ENCODE measurements at regions not wholly inside any gene's neighbourhood (a gene's known extent, or its start where the extent isn't known, plus 50 kb on each side); places are given as distances from the start of the nearest gene placed in this dataset.

DNA sequence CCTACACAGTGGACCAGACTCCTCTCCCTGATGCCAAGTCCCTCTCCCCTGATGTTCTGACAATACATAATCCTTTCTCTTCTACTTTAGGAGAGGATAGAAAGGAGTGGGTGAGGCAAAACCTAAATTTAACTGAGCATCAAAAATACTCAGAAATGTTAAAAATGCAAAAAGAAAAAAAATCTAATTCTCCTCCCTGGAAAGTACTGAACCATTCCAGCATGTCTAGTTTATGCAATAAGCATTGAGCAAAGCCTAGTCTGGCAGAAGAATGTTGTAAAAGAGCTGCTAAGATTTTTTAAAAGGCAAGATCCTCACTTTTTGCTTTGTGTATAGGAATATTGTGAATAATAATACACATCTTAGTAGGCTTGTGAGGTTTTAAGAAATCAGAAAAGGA is 116.6 kb upstream of the STXBP5 start:
- no peak overlapping the region for H3K4me3 ChIP-seq (ENCODE audit: low read depth, poor library complexity, severe bottlenecking)
- TF ChIP-seq, protein P1, sequence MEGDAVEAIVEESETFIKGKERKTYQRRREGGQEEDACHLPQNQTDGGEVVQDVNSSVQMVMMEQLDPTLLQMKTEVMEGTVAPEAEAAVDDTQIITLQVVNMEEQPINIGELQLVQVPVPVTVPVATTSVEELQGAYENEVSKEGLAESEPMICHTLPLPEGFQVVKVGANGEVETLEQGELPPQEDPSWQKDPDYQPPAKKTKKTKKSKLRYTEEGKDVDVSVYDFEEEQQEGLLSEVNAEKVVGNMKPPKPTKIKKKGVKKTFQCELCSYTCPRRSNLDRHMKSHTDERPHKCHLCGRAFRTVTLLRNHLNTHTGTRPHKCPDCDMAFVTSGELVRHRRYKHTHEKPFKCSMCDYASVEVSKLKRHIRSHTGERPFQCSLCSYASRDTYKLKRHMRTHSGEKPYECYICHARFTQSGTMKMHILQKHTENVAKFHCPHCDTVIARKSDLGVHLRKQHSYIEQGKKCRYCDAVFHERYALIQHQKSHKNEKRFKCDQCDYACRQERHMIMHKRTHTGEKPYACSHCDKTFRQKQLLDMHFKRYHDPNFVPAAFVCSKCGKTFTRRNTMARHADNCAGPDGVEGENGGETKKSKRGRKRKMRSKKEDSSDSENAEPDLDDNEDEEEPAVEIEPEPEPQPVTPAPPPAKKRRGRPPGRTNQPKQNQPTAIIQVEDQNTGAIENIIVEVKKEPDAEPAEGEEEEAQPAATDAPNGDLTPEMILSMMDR (IDR thresholded peaks at IDR 0.05): no peak
- no peak for TF ChIP-seq POLR2A (IDR thresholded peaks at IDR 0.05)
- intact Hi-C loops (cut with DNase I; ENCODE audit: low total_unique reads): no loop called here
- no peak for DNase-seq (ENCODE audit: low spot score in 2 of 2)

DNA sequence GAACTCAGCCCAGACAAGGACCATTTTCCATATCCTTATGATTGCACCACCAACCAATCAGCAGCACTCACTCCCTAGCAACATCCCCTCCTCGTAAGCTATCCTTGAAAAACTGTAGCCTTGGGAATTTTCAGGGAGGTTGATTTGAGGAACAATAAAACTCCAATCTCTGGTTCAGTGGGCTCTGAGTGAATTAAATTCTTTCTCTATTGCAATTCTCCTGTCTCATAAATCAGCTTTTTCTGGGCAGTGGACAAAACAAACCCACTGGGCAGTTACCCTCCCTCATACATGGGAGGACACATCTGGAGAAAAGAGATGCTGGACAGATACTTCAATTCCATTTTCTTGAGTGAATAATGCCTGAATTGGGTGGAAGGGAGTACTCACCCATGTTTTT is 115.4 kb upstream of the STXBP5 start:
- H3K4me3 ChIP-seq (ENCODE audit: low read depth, poor library complexity, severe bottlenecking): no peak overlapping the region
- TF ChIP-seq, protein P1 (IDR thresholded peaks at IDR 0.05): no peak
- no peak for TF ChIP-seq POLR2A (IDR thresholded peaks at IDR 0.05)
- no peak for DNase-seq (ENCODE audit: low spot score in 2 of 2)
- intact Hi-C loops (cut with DNase I; ENCODE audit: low total_unique reads): no loop called here
- 85 to 93% methylated on average over 1 of the region's 1 CpG for WGBS, 2 donors

DNA sequence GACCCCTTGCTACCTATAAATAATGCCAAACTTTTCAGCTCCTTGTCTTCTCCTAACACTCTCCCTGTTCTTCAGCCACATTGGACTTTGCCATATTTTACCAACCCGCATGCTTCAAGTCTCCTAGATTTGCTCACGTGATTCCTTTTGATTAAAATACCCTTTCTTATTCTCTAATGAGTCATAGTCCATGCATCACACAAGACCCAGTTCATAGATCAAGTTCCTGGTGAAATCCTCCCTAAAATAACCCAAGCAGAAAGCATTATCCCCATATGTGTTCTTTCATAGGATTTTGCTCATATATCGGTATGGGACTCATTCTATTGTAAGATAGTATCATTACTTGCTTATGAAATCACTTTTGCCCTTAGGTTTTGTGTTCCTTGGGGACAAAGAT is 108.9 kb upstream of the STXBP5 start:
- TF ChIP-seq POLR2A (IDR thresholded peaks at IDR 0.05): no peak
- TF ChIP-seq, protein P1 (IDR thresholded peaks at IDR 0.05): no peak
- 87 to 91% methylated on average over 3 of the region's 3 CpGs for WGBS, 2 donors
- DNase-seq (ENCODE audit: low spot score in 2 of 2): no peak
- no peak overlapping the region for H3K4me3 ChIP-seq (ENCODE audit: low read depth, poor library complexity, severe bottlenecking)
- intact Hi-C loops (cut with DNase I; ENCODE audit: low total_unique reads): no loop called here

DNA sequence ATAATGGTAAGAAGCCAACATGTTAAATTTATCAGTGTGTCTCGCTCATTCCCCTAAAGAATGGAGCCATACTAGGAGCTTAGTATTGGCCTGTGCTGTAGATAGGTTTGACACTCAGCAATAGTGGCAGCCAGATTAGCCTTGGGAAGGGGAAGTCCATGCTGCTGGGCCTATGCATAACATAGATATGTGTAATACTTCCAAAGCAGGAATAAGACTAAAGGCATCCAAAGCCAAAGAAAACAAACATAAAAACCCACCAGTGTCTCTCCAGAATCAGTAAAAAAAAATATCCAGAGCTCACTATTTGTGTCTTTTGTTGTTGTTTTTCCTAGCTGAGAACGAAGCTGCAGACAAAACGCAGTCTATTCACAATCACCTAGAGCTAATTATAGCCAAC is 104.2 kb upstream of the STXBP5 start:
- intact Hi-C loops (cut with DNase I; ENCODE audit: low total_unique reads): no loop called here
- no peak for DNase-seq (ENCODE audit: low spot score in 2 of 2)
- 57 to 64% methylated on average over 3 of the region's 3 CpGs for WGBS, 2 donors
- TF ChIP-seq POLR2A (IDR thresholded peaks at IDR 0.05): no peak
- TF ChIP-seq, protein P1 (IDR thresholded peaks at IDR 0.05): no peak
- no peak overlapping the region for H3K4me3 ChIP-seq (ENCODE audit: low read depth, poor library complexity, severe bottlenecking)

DNA sequence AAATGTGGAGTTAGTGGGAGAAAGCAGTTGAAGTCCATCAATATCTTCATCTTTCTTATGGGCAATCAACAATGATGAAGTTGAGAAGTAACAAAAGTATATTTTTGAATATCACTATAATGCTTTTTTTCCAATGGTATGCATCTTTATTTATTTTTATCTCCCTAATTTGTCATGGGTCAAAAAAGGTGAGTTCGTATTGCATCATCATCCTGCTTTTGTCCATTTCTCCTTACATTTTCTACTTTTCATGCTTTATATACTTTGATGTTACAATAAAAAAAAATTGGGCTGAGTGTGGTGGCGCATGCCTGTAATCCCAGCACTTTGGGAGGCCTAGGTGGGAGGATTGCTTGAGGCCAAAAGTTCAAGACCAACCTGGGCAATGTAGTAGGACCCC is 101.2 kb upstream of the STXBP5 start:
- WGBS, 2 donors: 86 to 95% methylated on average over 2 of the region's 2 CpGs
- no peak for DNase-seq (ENCODE audit: low spot score in 2 of 2)
- TF ChIP-seq, protein P1 (IDR thresholded peaks at IDR 0.05): no peak
- TF ChIP-seq POLR2A (IDR thresholded peaks at IDR 0.05): no peak
- intact Hi-C loops (cut with DNase I; ENCODE audit: low total_unique reads): no loop called here
- no peak overlapping the region for H3K4me3 ChIP-seq (ENCODE audit: low read depth, poor library complexity, severe bottlenecking)

DNA sequence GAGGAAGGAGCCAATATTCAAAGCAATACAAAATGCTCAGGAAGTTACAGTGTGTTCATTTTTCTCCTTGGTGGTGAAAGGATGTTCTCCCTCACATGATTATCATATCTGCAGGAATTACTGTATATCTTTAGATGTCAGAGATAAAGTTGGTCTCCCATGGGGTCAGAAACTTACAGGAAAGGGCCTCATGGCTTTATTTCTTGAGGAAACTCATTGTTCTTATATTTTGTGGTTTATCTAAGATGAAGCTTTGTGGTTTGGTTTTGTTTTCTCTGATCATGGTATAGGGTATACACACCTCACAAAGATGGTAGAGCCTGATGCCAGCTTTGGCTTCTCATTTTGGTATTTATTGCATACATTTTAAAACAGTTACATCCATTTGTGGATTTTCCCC is 100.5 kb upstream of the STXBP5 start:
- TF ChIP-seq, protein P1 (IDR thresholded peaks at IDR 0.05): no peak
- TF ChIP-seq POLR2A (IDR thresholded peaks at IDR 0.05): no peak
- H3K4me3 ChIP-seq (ENCODE audit: low read depth, poor library complexity, severe bottlenecking): no peak overlapping the region
- DNase-seq (ENCODE audit: low spot score in 2 of 2): no peak
- intact Hi-C loops (cut with DNase I; ENCODE audit: low total_unique reads): no loop called here
